Psoas muscle (tissue), 7 donors: ENCODE measurements at regions not wholly inside any gene's neighbourhood (a gene's known extent, or its start where the extent isn't known, plus 50 kb on each side); places are given as distances from the start of the nearest gene placed in this dataset.

ENCODE experiments used
- ATAC-seq, 4 donors: fragments of 200-7000 bp; cut with Tn5 transposase; one replicate each; pipeline ENCODE4 v1.9.1; 2020; ENCODE audit warnings: moderate library complexity in 3 of 4, mild to moderate bottlenecking in 2 of 4
- DNase-seq, 2 donors: peaks; one replicate each; pipeline ENCODE4 v3.0.0-alpha.2; 2020
- H3K27ac ChIP-seq: fragments of 200-600 bp; one replicate; pipeline ENCODE4 v1.8.0; 2022
- H3K27me3 ChIP-seq, 3 donors: fragments of 200-600 bp in 1 of 3; one replicate each; pipeline versions ENCODE4 v1.6.1 to v1.8.0; 2013 to 2022; ENCODE audit warnings: low read length in 2 of 3, mild to moderate bottlenecking in 2 of 3, moderate library complexity in 1 of 3; ENCODE audit not compliant: insufficient read depth in 3 of 3
- H3K36me3 ChIP-seq, 2 donors: fragments of 200-600 bp in 1 of 2; one replicate each; pipeline versions ENCODE4 v1.6.1 to v1.8.0; 2013 to 2022; ENCODE audit warnings: low read depth in 1 of 2, mild to moderate bottlenecking in 1 of 2, moderate library complexity in 1 of 2; ENCODE audit not compliant: insufficient read depth in 1 of 2
- H3K4me1 ChIP-seq: fragments of 200-600 bp; one replicate; pipeline ENCODE4 v1.8.0; 2022
- H3K4me3 ChIP-seq: fragments of 200-600 bp; one replicate; pipeline ENCODE4 v1.8.0; 2022; ENCODE audit warnings: mild to moderate bottlenecking
- H3K9me3 ChIP-seq: fragments of 200-600 bp; one replicate; pipeline ENCODE4 v1.8.0; 2022
- WGBS, 3 donors: extraction: QIAGEN DNeasy Blood & Tissue Kit; methylation state at CpG; one replicate each; pipeline versions ENCODE4 v1.1.6 to v1.1.7; 2013; 5-methylcytosine and 5-hydroxymethylcytosine counted together
- intact Hi-C, 2 donors: fragments of 100-400 bp; cut with DNase I; formaldehyde crosslinking; loops; one replicate each; pipeline versions ENCODE4 v1.11.0 to v1.14.2; 2022
- TF ChIP-seq, protein P1 (sequence below): fragments of 200-600 bp; IDR thresholded peaks from one replicate; pipeline ENCODE4 v1.8.0; 2022; ENCODE audit warnings: antibody characterized with exemption
- donor health status: healthy with polysubstance abuse.
- donor health status: DM: no; HTN: no; CAD: no; lungs with moderate emphysema.
- donor health status: Bipolar disorder and iron deficiency.
- donor health status: healthy.
- donor health status: DM: yes; HTN: yes; CAD: no.
- donor health status: DM: no; HTN: no; CAD: no.
- donor health status: DM: yes; HTN: yes; CAD: no.

DNA sequence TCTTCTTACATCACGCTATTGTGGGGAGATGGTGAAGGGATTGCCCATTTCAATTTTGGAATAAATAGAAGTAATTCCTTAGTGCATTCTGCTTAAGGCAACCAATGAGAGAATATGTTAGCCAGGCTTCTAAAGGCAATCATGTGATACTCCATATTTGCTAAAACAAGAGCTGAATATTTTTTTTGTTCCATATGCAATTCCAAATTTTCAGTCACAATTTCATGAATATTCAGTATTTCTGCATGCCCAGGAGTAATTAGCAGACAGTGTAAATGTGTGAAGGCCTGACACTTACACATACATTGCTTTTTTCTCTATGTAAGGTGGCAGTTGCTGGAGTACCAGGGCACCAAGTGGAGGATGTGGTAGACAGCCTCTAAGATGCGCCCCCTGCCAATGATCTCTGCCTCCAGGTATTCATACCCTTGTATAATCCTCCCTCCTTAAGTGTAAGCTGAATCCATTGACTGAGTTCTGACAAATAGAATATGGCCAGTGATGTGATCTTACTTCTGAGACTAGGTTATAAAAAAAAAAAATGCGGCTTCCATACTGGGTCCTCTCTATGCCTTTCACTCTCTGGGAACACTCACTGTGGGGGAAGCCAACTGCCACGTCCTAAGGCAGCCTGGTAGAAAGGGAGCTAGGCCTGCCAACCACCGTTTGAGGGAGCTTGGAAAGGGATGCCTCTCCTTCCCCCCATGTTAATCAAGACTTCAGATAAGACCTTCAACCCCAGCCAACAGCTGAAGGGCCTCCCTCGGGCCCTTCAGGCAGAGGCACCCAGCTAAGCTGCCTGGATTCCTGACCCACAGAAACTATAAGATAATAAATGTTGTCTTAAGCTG is 62.7 kb upstream of the PTGR2 start:
- Histone ChIP-seq H3K27me3 (no peaks in the 10 kb centered on the region), H3K9me3 (no peaks in the 10 kb centered on the region), H3K4me1 (peaks cover 46% of the 10 kb centered on the region), H3K27ac (peak overlapping the region; percentile 98), H3K4me3 (no peak overlapping the region), H3K36me3 (no peaks in the 10 kb centered on the region)
- DNase-seq (no peak), ATAC-seq (no peak)
- TF ChIP-seq, protein P1, sequence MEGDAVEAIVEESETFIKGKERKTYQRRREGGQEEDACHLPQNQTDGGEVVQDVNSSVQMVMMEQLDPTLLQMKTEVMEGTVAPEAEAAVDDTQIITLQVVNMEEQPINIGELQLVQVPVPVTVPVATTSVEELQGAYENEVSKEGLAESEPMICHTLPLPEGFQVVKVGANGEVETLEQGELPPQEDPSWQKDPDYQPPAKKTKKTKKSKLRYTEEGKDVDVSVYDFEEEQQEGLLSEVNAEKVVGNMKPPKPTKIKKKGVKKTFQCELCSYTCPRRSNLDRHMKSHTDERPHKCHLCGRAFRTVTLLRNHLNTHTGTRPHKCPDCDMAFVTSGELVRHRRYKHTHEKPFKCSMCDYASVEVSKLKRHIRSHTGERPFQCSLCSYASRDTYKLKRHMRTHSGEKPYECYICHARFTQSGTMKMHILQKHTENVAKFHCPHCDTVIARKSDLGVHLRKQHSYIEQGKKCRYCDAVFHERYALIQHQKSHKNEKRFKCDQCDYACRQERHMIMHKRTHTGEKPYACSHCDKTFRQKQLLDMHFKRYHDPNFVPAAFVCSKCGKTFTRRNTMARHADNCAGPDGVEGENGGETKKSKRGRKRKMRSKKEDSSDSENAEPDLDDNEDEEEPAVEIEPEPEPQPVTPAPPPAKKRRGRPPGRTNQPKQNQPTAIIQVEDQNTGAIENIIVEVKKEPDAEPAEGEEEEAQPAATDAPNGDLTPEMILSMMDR, result no peak
- intact Hi-C loops, result loop anchor here in 1 of 2 donors (5.0 kb wide), 2 partner anchors 33 to 98 kb away; partner anchors contain the start of gene ZNF410
- WGBS, 3 donors, result 69 to 78% (median 73%) methylated on average over 6 of the region's 6 CpGs

DNA sequence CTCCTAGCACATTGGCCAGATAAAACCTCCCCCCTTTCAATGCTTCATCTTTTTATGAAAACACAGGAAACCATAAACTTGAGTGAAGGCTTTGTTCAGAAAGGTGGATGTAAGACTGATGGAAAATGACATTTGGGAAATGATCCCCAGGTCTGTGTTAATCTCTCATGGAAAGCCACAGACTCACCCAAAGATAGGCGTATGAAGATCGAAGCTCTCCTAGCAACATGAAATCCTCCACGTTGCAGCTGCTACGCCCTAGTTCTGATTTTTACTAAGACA is 63.4 kb upstream of the PTGR2 start:
- no peak for ATAC-seq
- TF ChIP-seq, protein P1, result no peak
- Histone ChIP-seq H3K4me1 (peaks cover 53% of the 10 kb centered on the region), H3K4me3 (peak overlapping the region; percentile 82), H3K27ac (peak overlapping the region; percentile 98), H3K9me3 (no peaks in the 10 kb centered on the region), H3K36me3 (no peaks in the 10 kb centered on the region), H3K27me3 (no peaks in the 10 kb centered on the region)
- intact Hi-C loops, result loop anchor here in 1 of 2 donors (5.0 kb wide), 2 partner anchors 34 to 99 kb away; partner anchors contain the start of gene ZNF410
- no peak for DNase-seq
- 64 to 65% (median 65%) methylated on average over 4 of the region's 4 CpGs for WGBS, 3 donors

DNA sequence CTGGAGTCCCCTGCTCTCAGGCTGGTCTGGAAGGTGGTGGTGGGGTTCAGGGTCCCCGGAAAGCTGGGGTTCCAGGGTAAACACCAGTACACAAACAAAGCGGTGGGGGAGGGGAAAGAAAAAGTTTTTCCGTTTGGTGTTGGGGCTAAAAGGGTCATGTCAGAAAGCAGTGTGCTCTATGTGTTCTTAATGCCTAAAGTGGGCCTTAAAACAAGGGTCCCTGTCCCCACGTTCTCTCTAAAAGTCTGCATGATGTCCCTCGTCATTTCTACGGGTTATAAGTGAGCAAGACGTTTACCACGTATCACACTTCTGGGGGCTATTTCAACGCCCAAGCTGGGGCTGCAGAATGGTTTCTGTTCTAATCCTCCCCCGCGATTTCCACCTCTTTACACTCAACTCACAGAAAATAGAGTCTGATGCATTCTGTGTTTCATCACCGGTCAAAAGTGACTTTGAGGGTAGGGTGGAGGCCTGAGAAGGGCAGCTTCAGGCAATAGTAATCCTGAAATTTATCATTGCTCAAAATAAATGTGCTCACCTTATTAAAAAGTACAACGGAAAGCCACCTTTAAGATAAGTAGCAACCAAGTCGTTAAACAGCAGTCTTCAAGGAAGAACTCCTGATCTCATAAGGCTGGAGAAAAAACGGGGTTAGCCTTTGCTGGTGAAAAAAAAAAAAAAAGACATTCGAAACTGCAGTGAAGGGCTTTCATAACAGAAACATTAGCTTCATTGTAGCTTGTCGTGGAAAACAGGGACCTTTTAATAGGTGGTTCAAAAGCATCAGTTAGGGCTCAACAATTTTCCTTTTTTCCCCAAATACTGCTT is 63.9 kb upstream of the PTGR2 start:
- Histone ChIP-seq H3K4me3 (peak overlapping the region; percentile 82), H3K36me3 (no peaks in the 10 kb centered on the region), H3K27ac (peak overlapping the region; percentile 98), H3K4me1 (peaks cover 59% of the 10 kb centered on the region), H3K27me3 (no peaks in the 10 kb centered on the region), H3K9me3 (no peaks in the 10 kb centered on the region)
- TF ChIP-seq, protein P1, result no peak
- DNase-seq (no peak), ATAC-seq (peak; percentile 23 to 49 (median 36))
- 2 to 7% (median 2%) methylated on average over 17 of the region's 17 CpGs for WGBS, 3 donors
- intact Hi-C loops, result loop anchor here (2.0 to 5.0 kb wide), 4 partner anchors 29 to 100 kb away; partner anchors contain the start of gene ZNF410 (in 1 of the 2)

DNA sequence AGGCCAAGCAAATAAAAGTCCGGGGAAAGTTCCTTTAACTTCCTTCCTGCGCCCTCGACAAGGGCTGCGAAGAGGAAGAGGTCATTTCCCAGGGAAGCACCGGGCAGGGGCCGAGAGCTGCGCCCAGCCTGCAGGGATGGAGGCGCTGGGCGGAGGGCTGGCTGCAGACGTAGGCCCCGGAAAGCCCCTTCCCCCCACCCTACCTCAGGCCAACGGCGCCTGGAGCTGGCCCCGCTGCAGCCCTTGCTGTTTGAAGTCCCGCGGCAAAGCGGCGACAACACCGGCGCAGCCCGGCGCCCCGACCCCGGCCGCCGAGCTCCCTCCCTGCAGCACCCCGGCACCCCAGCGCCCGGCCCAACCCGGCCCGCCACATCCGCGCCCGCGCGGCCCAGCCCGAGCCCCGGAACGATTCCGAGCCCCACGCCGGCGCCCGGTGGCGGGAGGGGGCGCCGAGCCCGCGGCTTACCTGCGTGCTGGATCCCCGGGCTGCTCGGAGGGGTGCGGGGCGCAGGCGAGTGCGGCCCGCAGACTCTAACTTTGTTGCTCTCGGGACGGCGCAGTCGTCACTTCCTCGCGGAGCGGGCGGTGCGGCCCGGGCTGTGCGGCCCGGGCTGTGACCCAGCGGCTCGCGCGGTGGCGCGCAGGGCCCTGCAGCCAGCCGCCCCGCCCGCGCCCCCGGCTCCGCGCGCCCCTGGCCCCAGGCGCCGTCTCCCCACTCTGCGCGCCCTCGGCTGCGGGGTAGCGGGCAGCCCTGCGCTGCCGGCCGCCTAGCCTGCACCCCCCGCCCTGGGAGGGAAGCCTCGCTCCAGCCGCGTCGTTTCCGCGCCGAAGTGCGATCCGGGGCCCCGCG is 64.8 kb upstream of the PTGR2 start:
- WGBS, 3 donors, result 0% methylated on average over 47 to 105 of the region's 105 CpGs
- H3K4me3 ChIP-seq, result peak overlapping the region; percentile 82
- no peaks in the 10 kb centered on the region for H3K27me3 ChIP-seq
- H3K9me3 ChIP-seq, result no peaks in the 10 kb centered on the region
- H3K36me3 ChIP-seq, result no peaks in the 10 kb centered on the region
- peak overlapping the region; percentile 98 for H3K27ac ChIP-seq
- DNase-seq (peak; percentile 72 to 86), ATAC-seq (peak; percentile 55 to 73 (median 61))
- TF ChIP-seq, protein P1, result no peak
- H3K4me1 ChIP-seq, result peaks cover 67% of the 10 kb centered on the region
- intact Hi-C loops, result loop anchor here (2.0 to 5.0 kb wide), 4 partner anchors 28 to 100 kb away; partner anchors contain the start of gene ZNF410 (in 1 of the 2)
